IMR-90 (cell line): ENCODE measurements at regions not wholly inside any gene's neighbourhood (a gene's known extent, or its start where the extent isn't known, plus 50 kb on each side); places are given as distances from the start of the nearest gene placed in this dataset.

Experiments
- ATAC-seq: fragments of 200-7000 bp; cut with Tn5 transposase; 2 replicates; pipeline ENCODE4 v1.9.1; 2020; ENCODE audit warnings: low read depth, mild to moderate bottlenecking, moderate library complexity
- BruUV-seq: library from RNA; stranded (reverse); fragments of 400-500 nt; replicated peaks from 2 replicates; lab custom pipeline; 2021; lab: Mats Ljungman, UMichigan
- CTCF ChIA-PET: fragments of 300-600 bp; formaldehyde crosslinking; extraction: SDS; loops from one replicate; lab custom pipeline; 2021; ENCODE audit warnings: antibody characterized with exemption; lab: Yijun Ruan, JAX
- POLR2A ChIA-PET: fragments of 300-600 bp; sonication (Branson Sonifier 250); formaldehyde crosslinking; loops from one replicate; lab custom pipeline; 2022; ENCODE audit warnings: antibody characterized with exemption; ENCODE audit not compliant: unreplicated experiment; lab: Charles Lee
- DNase-seq: peaks from one replicate; pipeline ENCODE4 v3.0.0; 2013
- H2AFZ ChIP-seq: replicated peaks from 2 replicates; pipeline ENCODE3; 2013; ENCODE audit warnings: low read length, mild to moderate bottlenecking; ENCODE audit not compliant: poor library complexity
- H2AK5ac ChIP-seq: 2 replicates; pipeline ENCODE4 v1.6.1; 2013; ENCODE audit warnings: low read depth, low read length, inconsistent platforms
- H2AK9ac ChIP-seq: replicated peaks from 2 replicates; pipeline ENCODE3; 2013; ENCODE audit warnings: mild to moderate bottlenecking, low read depth, low read length, moderate library complexity; ENCODE audit not compliant: poor library complexity
- H2BK120ac ChIP-seq: 2 replicates; pipeline ENCODE4 v1.6.1; 2013; ENCODE audit warnings: low read depth, low read length, inconsistent platforms
- H2BK15ac ChIP-seq: 3 replicates; pipeline ENCODE4 v1.6.1; 2013; ENCODE audit warnings: low read depth, low read length, inconsistent platforms
- H2BK20ac ChIP-seq: 2 replicates; pipeline ENCODE4 v1.6.1; 2013; ENCODE audit warnings: low read depth, mild to moderate bottlenecking, inconsistent platforms, low read length, moderate library complexity
- H2BK5ac ChIP-seq: 2 replicates; pipeline ENCODE4 v1.6.1; 2013; ENCODE audit warnings: mild to moderate bottlenecking, low read depth, low read length, inconsistent platforms; ENCODE audit not compliant: poor library complexity, severe bottlenecking
- H3K14ac ChIP-seq: replicated peaks from 2 replicates; pipeline ENCODE4 v1.6.1; 2013; ENCODE audit warnings: low read depth, low read length, inconsistent platforms
- H3K18ac ChIP-seq: 2 replicates; pipeline ENCODE4 v1.6.1; 2013; ENCODE audit warnings: low read depth, low read length, control low read depth
- H3K23ac ChIP-seq: 2 replicates; pipeline ENCODE4 v1.6.1; 2013; ENCODE audit warnings: low read depth, low read length, inconsistent platforms
- H3K27ac ChIP-seq: 2 replicates; pipeline ENCODE4 v1.5.1; 2013; ENCODE audit warnings: mild to moderate bottlenecking, control low read depth, low read length; ENCODE audit not compliant: insufficient read depth
- H3K27me3 ChIP-seq: 2 replicates; pipeline ENCODE4 v1.6.1; 2013; ENCODE audit warnings: low read length; ENCODE audit not compliant: control insufficient read depth, insufficient read depth
- H3K36me3 ChIP-seq: 2 replicates; pipeline ENCODE4 v1.6.1; 2013; ENCODE audit warnings: low read length, mixed read lengths; ENCODE audit not compliant: control insufficient read depth, insufficient read depth
- H3K4ac ChIP-seq: 2 replicates; pipeline ENCODE4 v1.6.1; 2013; ENCODE audit warnings: low read depth, low read length, inconsistent platforms
- H3K4me1 ChIP-seq: 2 replicates; pipeline ENCODE4 v1.6.1; 2013; ENCODE audit warnings: low read length, mixed read lengths; ENCODE audit not compliant: control insufficient read depth, insufficient read depth
- H3K4me2 ChIP-seq: 2 replicates; pipeline ENCODE4 v1.6.1; 2013; ENCODE audit warnings: low read depth, mild to moderate bottlenecking, control low read depth, low read length, moderate library complexity
- H3K4me3 ChIP-seq: 2 replicates; pipeline ENCODE4 v1.5.1; 2013; ENCODE audit warnings: low read depth, mild to moderate bottlenecking, control low read depth, low read length, moderate library complexity; ENCODE audit not compliant: insufficient read depth
- H3K56ac ChIP-seq: 2 replicates; pipeline ENCODE4 v1.6.1; 2013; ENCODE audit warnings: low read length, inconsistent platforms; ENCODE audit not compliant: insufficient read depth; ENCODE audit errors: extremely low read depth
- H3K79me1 ChIP-seq, 2 experiments: 2 replicates each; pipeline ENCODE4 v1.6.1; 2013; ENCODE audit warnings: low read length in 2 of 2, inconsistent platforms in 1 of 2, low read depth in 1 of 2
- H3K9ac ChIP-seq: 2 replicates; pipeline ENCODE4 v1.6.1; 2013; ENCODE audit warnings: low read depth, low read length, control low read depth
- H3K9me1 ChIP-seq: 2 replicates; pipeline ENCODE4 v1.6.1; 2013; ENCODE audit warnings: low read length, inconsistent platforms; ENCODE audit not compliant: insufficient read depth
- H3K9me3 ChIP-seq: 2 replicates; pipeline ENCODE4 v1.6.1; 2013; ENCODE audit warnings: low read length; ENCODE audit not compliant: control insufficient read depth, insufficient read depth
- H4K20me1 ChIP-seq: 2 replicates; pipeline ENCODE4 v1.6.1; 2013; ENCODE audit warnings: low read length, inconsistent platforms; ENCODE audit not compliant: insufficient read depth
- H4K5ac ChIP-seq: 2 replicates; pipeline ENCODE4 v1.6.1; 2013; ENCODE audit warnings: mild to moderate bottlenecking, low read depth, low read length, control low read depth
- H4K8ac ChIP-seq, 2 experiments: 2 replicates each; pipeline ENCODE4 v1.6.1; 2013; ENCODE audit warnings: low read depth in 2 of 2, low read length in 2 of 2, control low read depth in 1 of 2, inconsistent platforms in 1 of 2
- H4K91ac ChIP-seq: 2 replicates; pipeline ENCODE4 v1.6.1; 2013; ENCODE audit warnings: low read depth, low read length, inconsistent platforms; ENCODE audit not compliant: insufficient read depth
- BHLHE40 ChIP-seq: fragments of 150-350 bp; IDR thresholded peaks from 2 replicates; pipeline ENCODE4 v1.6.1; 2016; ENCODE audit warnings: mild to moderate bottlenecking, low read depth, low read length
- ELK1 ChIP-seq: fragments of 150-350 bp; IDR thresholded peaks from 2 replicates; pipeline ENCODE4 v1.6.1; 2016; ENCODE audit warnings: low read depth, mild to moderate bottlenecking, low read length, moderate library complexity, borderline replicate concordance
- FOS ChIP-seq: fragments of 150-350 bp; IDR thresholded peaks from 2 replicates; pipeline ENCODE4 v1.6.1; 2016; ENCODE audit warnings: low read depth, low read length
- NFE2L2 ChIP-seq: fragments of 150-350 bp; IDR thresholded peaks from 2 replicates; pipeline ENCODE4 v1.6.1; 2016; ENCODE audit warnings: low read depth, mild to moderate bottlenecking, low read length
- POLR2A ChIP-seq: IDR thresholded peaks from 2 replicates; pipeline ENCODE4 v1.6.1; 2012; ENCODE audit warnings: mild to moderate bottlenecking, low read depth, low read length
- RFX5 ChIP-seq: IDR thresholded peaks from 2 replicates; pipeline ENCODE4 v1.8.0; 2012; ENCODE audit warnings: low read depth, mild to moderate bottlenecking, low read length, moderate library complexity
- USF2 ChIP-seq: fragments of 150-350 bp; IDR thresholded peaks from 2 replicates; pipeline ENCODE4 v1.6.1; 2017; ENCODE audit warnings: mild to moderate bottlenecking, antibody characterized with exemption, low read length, low read depth
- dilution Hi-C: fragments of 300-500 bp; cut with HindIII; formaldehyde crosslinking; loops from one replicate; pipeline ENCODE4 v1.14.3; 2018; ENCODE audit warnings: low sequenced_read_pairs; ENCODE audit not compliant: unreplicated experiment
- in situ Hi-C: fragments of 300-500 bp; cut with MboI; formaldehyde crosslinking; loops from 3 replicates; pipeline ENCODE4 v1.14.3; 2019; ENCODE audit warnings: low sequenced_read_pairs, inconsistent platforms, mixed read lengths
- intact Hi-C: fragments of 100-400 bp; cut with micrococcal nuclease; formaldehyde crosslinking; loops from 2 replicates; pipeline ENCODE4 v1.10.0; 2022

- intact Hi-C loops, result no loop called here
- peaks cover 16% of the 10 kb centered on the region for H3K9me3 ChIP-seq
- no peak overlapping the region for H3K27ac ChIP-seq
- H2AFZ ChIP-seq, result no peak overlapping the region
- POLR2A ChIA-PET, result no interaction called here
- H3K14ac ChIP-seq, result no peak overlapping the region
- H3K18ac ChIP-seq, result no peak overlapping the region
- H3K9me1 ChIP-seq, result no peaks in the 10 kb centered on the region
- no peaks in the 10 kb centered on the region for H3K36me3 ChIP-seq
- H3K79me1 ChIP-seq, result no peaks in the 10 kb centered on the region
- no peak overlapping the region for H3K4me2 ChIP-seq
- H3K27me3 ChIP-seq, result no peaks in the 10 kb centered on the region
- H4K5ac ChIP-seq, result no peak overlapping the region
- in situ Hi-C loops, result no loop called here
- no peak overlapping the region for H4K8ac ChIP-seq
- H3K56ac ChIP-seq, result no peak overlapping the region
- H2BK5ac ChIP-seq, result no peak overlapping the region
- no TSS peak for BruUV-seq
- H2BK120ac ChIP-seq, result no peak overlapping the region
- CTCF ChIA-PET, result no interaction called here
- H3K4ac ChIP-seq, result no peak overlapping the region
- ATAC-seq (no peak), DNase-seq (no peak)
- dilution Hi-C loops, result no loop called here
- H2BK20ac ChIP-seq, result no peak overlapping the region
- H4K20me1 ChIP-seq, result no peaks in the 10 kb centered on the region
- no peak overlapping the region for H2AK9ac ChIP-seq
- TF ChIP-seq FOS, result no peak
- TF ChIP-seq ELK1, result no peak
- TF ChIP-seq RFX5, result no peak
- no peak for TF ChIP-seq POLR2A
- no peak for TF ChIP-seq USF2
- no peak for TF ChIP-seq NFE2L2
- TF ChIP-seq BHLHE40, result no peak
- H3K9ac ChIP-seq, result no peak overlapping the region
- no peak overlapping the region for H2AK5ac ChIP-seq
- no peak overlapping the region for H2BK15ac ChIP-seq
- no peak overlapping the region for H3K4me3 ChIP-seq
- no peak overlapping the region for H3K23ac ChIP-seq
- H3K4me1 ChIP-seq, result no peaks in the 10 kb centered on the region
- H4K91ac ChIP-seq, result no peak overlapping the region
Observed at GRCh38 chr18:51513517-51513916, 316.0 kb upstream of the MEX3C start.
